ENCODE measurements at regions not wholly inside any gene's neighbourhood (a gene's known extent, or its start where the extent isn't known, plus 50 kb on each side); places are given as distances from the start of the nearest gene placed in this dataset.

- Histone ChIP-seq H4K20me1 (ENCODE audit: low read depth, low read length) (no peaks in the 10 kb centered on the region; the same call in 1 of the 2 replicates), H3K9ac (ENCODE audit: low read length) (no peak overlapping the region), H2AFZ (ENCODE audit: low read depth, low read length, severe bottlenecking) (no peak overlapping the region), H3K79me2 (ENCODE audit: insufficient read depth, low read length) (no peaks in the 10 kb centered on the region), H3K36me3 (ENCODE audit: low read length) (no peaks in the 10 kb centered on the region), H3K9me2 (replicated peaks; ENCODE audit: insufficient read depth, low read length) (no peaks in the 10 kb centered on the region), H3K4me2 (ENCODE audit: low read depth, low read length, poor library complexity, severe bottlenecking) (no peak overlapping the region), H3K27me3 (ENCODE audit: low read length) (no peaks in the 10 kb centered on the region), H3F3A (ENCODE audit: insufficient read depth) (no peaks in the 10 kb centered on the region), H3K27ac (ENCODE audit: low read depth, low read length) (no peak overlapping the region), H3K9me3 (ENCODE audit: insufficient read depth, low read length) (no peaks in the 10 kb centered on the region; the same call in 1 of the 2 replicates), H3K4me3 (ENCODE audit: insufficient read depth, low read length, poor library complexity, severe bottlenecking) (no peak overlapping the region)
- TF ChIP-seq CTCF (IDR thresholded peaks at IDR 0.05; ENCODE audit: insufficient read depth, low read length, poor library complexity, severe bottlenecking): no peak
- TF ChIP-seq EZH2phosphoT487 (conservative IDR thresholded peaks at IDR 0.05; ENCODE audit: low read length): no peak
These were observed 206.5 kb upstream of the TCF4 start for GRCh38 chr18:55794288-55795052.

GRCh38 chr18:55790296-55790695, 202.3 kb upstream of the TCF4 start:
- Histone ChIP-seq H3K4me2 (ENCODE audit: low read depth, low read length, poor library complexity, severe bottlenecking) (no peak overlapping the region), H2AFZ (ENCODE audit: low read depth, low read length, severe bottlenecking) (no peak overlapping the region), H3K4me3 (ENCODE audit: insufficient read depth, low read length, poor library complexity, severe bottlenecking) (no peak overlapping the region), H3K9me2 (replicated peaks; ENCODE audit: insufficient read depth, low read length) (no peaks in the 10 kb centered on the region), H3K27me3 (ENCODE audit: low read length) (no peaks in the 10 kb centered on the region), H3F3A (ENCODE audit: insufficient read depth) (no peaks in the 10 kb centered on the region), H3K79me2 (ENCODE audit: insufficient read depth, low read length) (no peaks in the 10 kb centered on the region), H3K9me3 (ENCODE audit: insufficient read depth, low read length) (peaks cover 3% of the 10 kb centered on the region; the same call in 1 of the 2 replicates), H3K9ac (ENCODE audit: low read length) (no peak overlapping the region), H3K36me3 (ENCODE audit: low read length) (no peaks in the 10 kb centered on the region), H4K20me1 (ENCODE audit: low read depth, low read length) (no peaks in the 10 kb centered on the region), H3K27ac (ENCODE audit: low read depth, low read length) (no peak overlapping the region)
- TF ChIP-seq CTCF (IDR thresholded peaks at IDR 0.05; ENCODE audit: insufficient read depth, low read length, poor library complexity, severe bottlenecking): no peak
- no peak for TF ChIP-seq EZH2phosphoT487 (conservative IDR thresholded peaks at IDR 0.05; ENCODE audit: low read length)

GRCh38 chr18:55787536-55788073, 199.6 kb upstream of the TCF4 start:
- H3K36me3 ChIP-seq (ENCODE audit: low read length): no peaks in the 10 kb centered on the region
- no peaks in the 10 kb centered on the region for H3K9me2 ChIP-seq (replicated peaks; ENCODE audit: insufficient read depth, low read length)
- H3K79me2 ChIP-seq (ENCODE audit: insufficient read depth, low read length): no peaks in the 10 kb centered on the region
- H3K9me3 ChIP-seq (ENCODE audit: insufficient read depth, low read length): peaks cover 3% of the 10 kb centered on the region; the same call in 1 of the 2 replicates
- TF ChIP-seq EZH2phosphoT487 (conservative IDR thresholded peaks at IDR 0.05; ENCODE audit: low read length) (no peak), CTCF (IDR thresholded peaks at IDR 0.05; ENCODE audit: insufficient read depth, low read length, poor library complexity, severe bottlenecking) (no peak)
- H2AFZ ChIP-seq (ENCODE audit: low read depth, low read length, severe bottlenecking): no peak overlapping the region
- H3F3A ChIP-seq (ENCODE audit: insufficient read depth): no peaks in the 10 kb centered on the region
- H3K27ac ChIP-seq (ENCODE audit: low read depth, low read length): no peak overlapping the region
- H3K4me3 ChIP-seq (ENCODE audit: insufficient read depth, low read length, poor library complexity, severe bottlenecking): no peak overlapping the region
- no peak overlapping the region for H3K9ac ChIP-seq (ENCODE audit: low read length)
- no peak overlapping the region for H3K4me2 ChIP-seq (ENCODE audit: low read depth, low read length, poor library complexity, severe bottlenecking)
- no peaks in the 10 kb centered on the region for H4K20me1 ChIP-seq (ENCODE audit: low read depth, low read length)
- H3K27me3 ChIP-seq (ENCODE audit: low read length): no peaks in the 10 kb centered on the region

Data from SU-DHL-6 (cell line).